Lower leg skin (tissue), 4 donors: ENCODE measurements at regions not wholly inside any gene's neighbourhood (a gene's known extent, or its start where the extent isn't known, plus 50 kb on each side); places are given as distances from the start of the nearest gene placed in this dataset.

Experiments used
- DNase-seq, 2 donors: peaks; one replicate each; pipeline ENCODE4 v3.0.0-alpha.2; 2019; ENCODE audit warnings: low spot score in 2 of 2
- H3K4me3 ChIP-seq: fragments of 200-600 bp; sonication (generic); 2 replicates; pipeline ENCODE4 v1.5.1; 2017; ENCODE audit warnings: mild to moderate bottlenecking, low read depth; ENCODE audit not compliant: poor library complexity, severe bottlenecking
- CTCF ChIP-seq, 3 donors: fragments of 450-650 bp; IDR thresholded peaks; one replicate each; pipeline ENCODE4 v1.5.1; 2016; ENCODE audit warnings: antibody characterized with exemption in 3 of 3, mild to moderate bottlenecking in 3 of 3, moderate library complexity in 2 of 3
- POLR2A ChIP-seq, 2 donors: fragments of 450-650 bp; IDR thresholded peaks; one replicate each; pipeline ENCODE4 v1.6.1; 2016 to 2017; ENCODE audit warnings: antibody characterized with exemption in 2 of 2, mild to moderate bottlenecking in 1 of 2, moderate library complexity in 1 of 2
- WGBS, 2 donors: methylation state at CpG; one replicate each; pipeline ENCODE4 v1.1.5; 2018; 5-methylcytosine and 5-hydroxymethylcytosine counted together
- intact Hi-C: fragments of 100-400 bp; cut with DNase I; formaldehyde crosslinking; loops from one replicate; pipeline ENCODE4 v1.15.0; 2023; ENCODE audit warnings: low total_unique reads

- no peak for DNase-seq
- no peak for TF ChIP-seq POLR2A (IDR thresholded peaks at IDR 0.05)
- no peak for TF ChIP-seq CTCF (IDR thresholded peaks at IDR 0.05)
- intact Hi-C loops = no loop called here
- 46 to 50% methylated on average over 3 of the region's 3 CpGs for WGBS, 2 donors
- H3K4me3 ChIP-seq = no peak overlapping the region
Observed at GRCh38 chrX:20513185-20513584, 246.5 kb upstream of the RPS6KA3 start.

- no peak for DNase-seq
- H3K4me3 ChIP-seq = no peak overlapping the region
- WGBS, 2 donors = 75 to 82% methylated on average over 5 of the region's 5 CpGs
- TF ChIP-seq CTCF (IDR thresholded peaks at IDR 0.05) (no peak), POLR2A (IDR thresholded peaks at IDR 0.05) (no peak)
- intact Hi-C loops = no loop called here
Observed at GRCh38 chrX:20511792-20512191, 245.1 kb upstream of the RPS6KA3 start.

- H3K4me3 ChIP-seq = no peak overlapping the region
- intact Hi-C loops = loop anchor here (10.0 kb wide), 1 partner anchor 1687 kb away; no protein-coding TSS in a partner anchor
- TF ChIP-seq POLR2A (IDR thresholded peaks at IDR 0.05) = no peak
- WGBS, 2 donors = 80 to 89% methylated on average over 2 of the region's 2 CpGs
- no peak for DNase-seq
Observed at GRCh38 chrX:20507901-20508620, 241.4 kb upstream of the RPS6KA3 start.

GRCh38 chrX:20506739-20507138 lies 240.0 kb upstream of the RPS6KA3 start:
- H3K4me3 ChIP-seq = no peak overlapping the region
- intact Hi-C loops = loop anchor here (10.0 kb wide), 1 partner anchor 1688 kb away; no protein-coding TSS in a partner anchor
- no peak for DNase-seq
- TF ChIP-seq POLR2A (IDR thresholded peaks at IDR 0.05) (no peak), CTCF (IDR thresholded peaks at IDR 0.05) (no peak)

GRCh38 chrX:20500949-20501348 lies 234.2 kb upstream of the RPS6KA3 start:
- no peak overlapping the region for H3K4me3 ChIP-seq
- intact Hi-C loops = loop anchor here (10.0 kb wide), 1 partner anchor 1694 kb away; no protein-coding TSS in a partner anchor
- TF ChIP-seq POLR2A (IDR thresholded peaks at IDR 0.05) = no peak
- no peak for TF ChIP-seq CTCF (IDR thresholded peaks at IDR 0.05)
- DNase-seq = no peak

- no peak for DNase-seq
- H3K4me3 ChIP-seq = no peak overlapping the region
- WGBS, 2 donors = 56% methylated on average over 6 of the region's 6 CpGs
- intact Hi-C loops = loop anchor here (10.0 kb wide), 1 partner anchor 1694 kb away; no protein-coding TSS in a partner anchor
- TF ChIP-seq POLR2A (IDR thresholded peaks at IDR 0.05) (no peak), CTCF (IDR thresholded peaks at IDR 0.05) (no peak)
Observed at GRCh38 chrX:20500171-20500865, 233.6 kb upstream of the RPS6KA3 start.
